HG03108 (cell line): ENCODE measurements at regions not wholly inside any gene's neighbourhood (a gene's known extent, or its start where the extent isn't known, plus 50 kb on each side); places are given as distances from the start of the nearest gene placed in this dataset.
"Not testable (repeated sequence)": the region's sequence is repeated elsewhere in the genome, so short reads cannot be mapped to it uniquely, and the experiment has no call there.

Source experiments
- ATAC-seq: cut with Tn5 transposase; IDR thresholded peaks from one replicate; pipeline ENCODE4 v1.9.1; 2021; ENCODE audit warnings: moderate library complexity; ENCODE audit not compliant: unreplicated experiment

- ATAC-seq = no peak
These were observed 1672.1 kb upstream of the C9orf72 start for GRCh38 chr9:29245351-29245750.

- ATAC-seq = not testable (repeated sequence)
These were observed 1697.1 kb upstream of the C9orf72 start for GRCh38 chr9:29270400-29270799.

- ATAC-seq = no peak
These were observed 1708.8 kb upstream of the C9orf72 start for GRCh38 chr9:29282121-29282520.

GRCh38 chr9:29285818-29286217 lies 1712.5 kb upstream of the C9orf72 start:
- ATAC-seq = no peak

GRCh38 chr9:29289365-29289764 lies 1716.1 kb upstream of the C9orf72 start:
- no peak for ATAC-seq

GRCh38 chr9:29290516-29290915 lies 1717.2 kb upstream of the C9orf72 start:
- ATAC-seq = no peak

GRCh38 chr9:29297592-29297991 lies 1724.3 kb upstream of the C9orf72 start:
- ATAC-seq = no peak

GRCh38 chr9:29311221-29311620 lies 1737.9 kb upstream of the C9orf72 start:
- no peak for ATAC-seq

GRCh38 chr9:29312327-29312726 lies 1739.0 kb upstream of the C9orf72 start:
- ATAC-seq = no peak

GRCh38 chr9:29319736-29320513 lies 1746.6 kb upstream of the C9orf72 start:
- no peak for ATAC-seq

- no peak for ATAC-seq
These were observed 1749.0 kb upstream of the C9orf72 start for GRCh38 chr9:29322240-29322639.

- ATAC-seq = no peak
These were observed 1752.6 kb upstream of the C9orf72 start for GRCh38 chr9:29325894-29326293.

- no peak for ATAC-seq
These were observed 1759.5 kb upstream of the C9orf72 start for GRCh38 chr9:29332789-29333188.

GRCh38 chr9:29336281-29336680 lies 1763.0 kb upstream of the C9orf72 start:
- ATAC-seq = no peak

- ATAC-seq = no peak
These were observed 1766.1 kb upstream of the C9orf72 start for GRCh38 chr9:29339387-29339786.

- ATAC-seq = no peak
These were observed 1775.7 kb upstream of the C9orf72 start for GRCh38 chr9:29348999-29349398.

GRCh38 chr9:29389421-29389820 lies 1816.1 kb upstream of the C9orf72 start:
- ATAC-seq = no peak

GRCh38 chr9:29390859-29391258 lies 1817.6 kb upstream of the C9orf72 start:
- ATAC-seq = no peak

GRCh38 chr9:29393064-29393463 lies 1819.8 kb upstream of the C9orf72 start:
- ATAC-seq = no peak

GRCh38 chr9:29394855-29395254 lies 1821.6 kb upstream of the C9orf72 start:
- ATAC-seq = no peak

- ATAC-seq = no peak
These were observed 1823.9 kb upstream of the C9orf72 start for GRCh38 chr9:29397148-29397547.

GRCh38 chr9:29416204-29416603 lies 1842.9 kb upstream of the C9orf72 start:
- ATAC-seq = no peak

GRCh38 chr9:29422438-29422837 lies 1849.2 kb upstream of the C9orf72 start:
- ATAC-seq = no peak
